GM12892 (cell line): ENCODE measurements at regions not wholly inside any gene's neighbourhood (a gene's known extent, or its start where the extent isn't known, plus 50 kb on each side); places are given as distances from the start of the nearest gene placed in this dataset.

Experiments used
- POLR2A ChIP-seq: IDR thresholded peaks from 2 replicates; pipeline ENCODE4 v1.6.1; 2011; ENCODE audit warnings: low read depth, low read length, control low read depth
- POLR2AphosphoS5 ChIP-seq: IDR thresholded peaks from 2 replicates; pipeline ENCODE4 v1.6.1; 2011; ENCODE audit warnings: low read depth, low read length, control low read depth
- TAF1 ChIP-seq: IDR thresholded peaks from 2 replicates; pipeline ENCODE4 v1.6.1; 2011; ENCODE audit warnings: low read depth, mild to moderate bottlenecking, control low read depth, low read length, borderline replicate concordance

- TF ChIP-seq POLR2AphosphoS5 (no peak), POLR2A (no peak), TAF1 (no peak)
Observed at GRCh38 chr12:74671421-74671820, 133.8 kb downstream of the ATXN7L3B start.
